ENCODE measurements at regions not wholly inside any gene's neighbourhood (a gene's known extent, or its start where the extent isn't known, plus 50 kb on each side); places are given as distances from the start of the nearest gene placed in this dataset.

DNA sequence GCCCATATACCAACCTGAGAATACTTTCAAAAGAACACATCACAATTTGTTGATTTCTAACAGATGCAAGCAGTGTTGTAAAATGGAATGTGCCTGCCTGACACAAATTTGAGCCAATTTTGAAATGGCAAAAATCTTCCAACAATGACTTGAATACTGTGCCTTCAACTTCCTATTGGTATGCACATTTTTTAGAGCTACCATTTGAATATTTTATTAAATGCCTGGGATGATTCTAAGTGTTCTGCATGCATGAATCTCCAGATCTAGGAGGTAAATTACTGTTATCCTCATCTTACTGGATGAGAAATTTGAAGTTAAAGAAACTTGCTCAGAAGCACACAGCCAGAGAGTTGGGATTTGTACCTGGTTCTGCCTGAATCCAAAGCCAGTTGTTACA, 282.8 kb upstream of the LRRN1 start:
- TF ChIP-seq LEF1 (IDR thresholded peaks at IDR 0.05; ENCODE audit: borderline replicate concordance) = no peak
- no peak for TF ChIP-seq SP1 (IDR thresholded peaks at IDR 0.05)
- TF ChIP-seq, protein P1, sequence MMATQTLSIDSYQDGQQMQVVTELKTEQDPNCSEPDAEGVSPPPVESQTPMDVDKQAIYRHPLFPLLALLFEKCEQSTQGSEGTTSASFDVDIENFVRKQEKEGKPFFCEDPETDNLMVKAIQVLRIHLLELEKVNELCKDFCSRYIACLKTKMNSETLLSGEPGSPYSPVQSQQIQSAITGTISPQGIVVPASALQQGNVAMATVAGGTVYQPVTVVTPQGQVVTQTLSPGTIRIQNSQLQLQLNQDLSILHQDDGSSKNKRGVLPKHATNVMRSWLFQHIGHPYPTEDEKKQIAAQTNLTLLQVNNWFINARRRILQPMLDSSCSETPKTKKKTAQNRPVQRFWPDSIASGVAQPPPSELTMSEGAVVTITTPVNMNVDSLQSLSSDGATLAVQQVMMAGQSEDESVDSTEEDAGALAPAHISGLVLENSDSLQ (IDR thresholded peaks at IDR 0.05) = no peak
- TF ChIP-seq BHLHE40 (IDR thresholded peaks at IDR 0.05; ENCODE audit: borderline replicate concordance) = no peak
- TF ChIP-seq FOXK2 (IDR thresholded peaks at IDR 0.05) = no peak
- no peak for TF ChIP-seq ELF4 (IDR thresholded peaks at IDR 0.05)
